Heart left ventricle (tissue), 16 donors: ENCODE measurements at regions not wholly inside any gene's neighbourhood (a gene's known extent, or its start where the extent isn't known, plus 50 kb on each side); places are given as distances from the start of the nearest gene placed in this dataset.

Experiments used
- ATAC-seq, 4 donors: fragments of 200-7000 bp; cut with Tn5 transposase; one replicate each; pipeline ENCODE4 v1.9.1; 2020 to 2022; ENCODE audit warnings: moderate library complexity in 4 of 4, mild to moderate bottlenecking in 3 of 4, moderate number of reproducible peaks in 1 of 4
- DNase-seq, 5 donors: peaks; one replicate each; pipeline ENCODE4 v3.0.0-alpha.2; 2020
- H3K27ac ChIP-seq, 12 donors: fragments of 200-600 bp; sonication (generic) in 4 of 12; one replicate each; pipeline versions ENCODE4 v1.5.0 to v1.8.0; 2016 to 2022; ENCODE audit warnings: mild to moderate bottlenecking in 2 of 12
- H3K27me3 ChIP-seq, 9 donors: fragments of 200-600 bp; sonication (generic) in 2 of 9; one replicate each; pipeline versions ENCODE4 v1.5.1 to v1.8.0; 2016 to 2022; ENCODE audit warnings: mild to moderate bottlenecking in 3 of 9
- H3K36me3 ChIP-seq, 9 donors: fragments of 200-600 bp; sonication (generic) in 2 of 9; one replicate each; pipeline versions ENCODE4 v1.5.0 to v1.8.0; 2018 to 2022; ENCODE audit warnings: mild to moderate bottlenecking in 2 of 9
- H3K4me1 ChIP-seq, 12 donors: fragments of 200-600 bp; sonication (generic) in 4 of 12; one replicate each; pipeline versions ENCODE4 v1.5.0 to v1.8.0; 2016 to 2022; ENCODE audit warnings: mild to moderate bottlenecking in 3 of 12
- H3K4me3 ChIP-seq, 12 donors: fragments of 200-600 bp; sonication (generic) in 4 of 12; one replicate each; pipeline versions ENCODE4 v1.5.0 to v1.8.0; 2017 to 2022; ENCODE audit warnings: mild to moderate bottlenecking in 9 of 12, moderate library complexity in 4 of 12
- H3K9me3 ChIP-seq, 12 donors: fragments of 200-600 bp; sonication (generic) in 4 of 12; one replicate each; pipeline versions ENCODE4 v1.5.0 to v1.8.0; 2016 to 2022; ENCODE audit warnings: mild to moderate bottlenecking in 1 of 12
- CTCF ChIP-seq, 12 donors: fragments of 200-600 bp; sonication (generic) in 4 of 12; IDR thresholded peaks; one replicate each; pipeline versions ENCODE4 v1.5.0 to v1.8.0; 2018 to 2022; ENCODE audit warnings: antibody characterized with exemption in 12 of 12, mild to moderate bottlenecking in 5 of 12
- POLR2A ChIP-seq, 2 donors: fragments of 450-650 bp; IDR thresholded peaks; one replicate each; pipeline ENCODE4 v1.6.1; 2017; ENCODE audit warnings: antibody characterized with exemption in 2 of 2, mild to moderate bottlenecking in 2 of 2, moderate library complexity in 2 of 2
- WGBS, 4 donors: extraction: QIAGEN DNeasy Blood & Tissue Kit in 2 of 4; methylation state at CpG; one replicate each; pipeline versions ENCODE4 v1.1.5 to v1.1.7; 2013 to 2018; 5-methylcytosine and 5-hydroxymethylcytosine counted together
- intact Hi-C, 10 donors: fragments of 100-400 bp; cut with DNase I; formaldehyde crosslinking; loops; one replicate each; pipeline versions ENCODE4 v1.11.1 to v1.14.2; 2022
- donor health status: ischemic (EF 13 %, LVEDD 7.1; RV severe dilation, severe dysfunction).
- donor health status: healthy with polysubstance abuse.
- donor health status: DM: no; HTN: yes; CAD: no.
- donor health status: DM: no; HTN: no; CAD: no.
- donor health status: ischemic (EF 25% LVEDD 6.9; RV normal size, moderate dysfunction).
- donor health status: ischemic (EF 25% LVEDD 5.7; RV mildly dilated, moderate dysfunction).
- donor health status: healthy.
- donor health status: DM: yes; HTN: yes; CAD: no.
- donor health status: ischemic (EF 35%, LVEDD 5.7; RV mildly dilated, moderate dysfunction).
- donor health status: nonischemic (EF 11% LVEDD 7.7; RV severe dilation, severe dysfunction).
- donor health status: DM: yes; HTN: yes; CAD: no.
- donor health status: PGD.
- donor health status: ischemic (EF 29% LVEDD 5.4; RV normal size, mild dysfunction).
- donor health status: nonischemic (EF 23%, LVEDD 6.1; RV moderate dilation, normal function).

DNA sequence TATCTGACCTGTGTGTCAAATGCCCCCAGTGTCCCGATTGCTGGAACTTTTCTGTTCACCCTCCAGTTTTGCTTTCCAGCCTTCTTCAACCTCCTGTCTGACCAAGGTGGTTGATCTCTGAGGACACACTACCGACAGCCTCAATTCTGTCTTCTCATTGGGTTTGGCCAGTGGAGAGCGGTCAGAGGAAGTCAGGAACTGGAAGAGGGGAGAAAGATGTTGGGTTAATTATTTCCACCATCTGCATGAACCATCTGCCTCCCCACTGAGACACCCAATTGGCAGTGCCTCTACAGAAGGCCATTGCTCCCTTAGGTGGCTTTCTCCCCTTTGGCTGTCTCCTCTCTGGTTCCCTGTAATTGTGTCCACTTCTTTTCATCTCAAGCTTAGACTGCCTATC is 154.3 kb upstream of the RAI14 start:
- intact Hi-C loops, result no loop called here

GRCh38 chr5:34502581-34502980 is 153.5 kb upstream of the RAI14 start:
- peak overlapping the region in 1 of 12 donors; percentile 61 for H3K27ac ChIP-seq
- TF ChIP-seq CTCF (IDR thresholded peaks at IDR 0.05) (no peak), POLR2A (IDR thresholded peaks at IDR 0.05) (no peak)
- H3K4me3 ChIP-seq, result no peak overlapping the region
- peaks cover 0 to 3% (median 0%) of the 10 kb centered on the region in 12 donors for H3K9me3 ChIP-seq
- 79 to 85% (median 81%) methylated on average over 7 of the region's 7 CpGs for WGBS, 4 donors
- no peaks in the 10 kb centered on the region for H3K36me3 ChIP-seq
- no peak for ATAC-seq
- peaks cover 0 to 41% (median 11%) of the 10 kb centered on the region in 12 donors for H3K4me1 ChIP-seq
- no peak for DNase-seq
- intact Hi-C loops, result no loop called here
- no peaks in the 10 kb centered on the region for H3K27me3 ChIP-seq

More for the DNA sequence above, 154.3 kb upstream of the RAI14 start:
- no peaks in the 10 kb centered on the region for H3K36me3 ChIP-seq
- TF ChIP-seq CTCF (IDR thresholded peaks at IDR 0.05), result no peak
- no peak for TF ChIP-seq POLR2A (IDR thresholded peaks at IDR 0.05)
- peaks cover 0 to 46% (median 14%) of the 10 kb centered on the region in 12 donors for H3K4me1 ChIP-seq
- no peak overlapping the region for H3K27ac ChIP-seq
- no peak for ATAC-seq
- H3K27me3 ChIP-seq, result no peaks in the 10 kb centered on the region
- H3K9me3 ChIP-seq, result peaks cover 0 to 3% (median 0%) of the 10 kb centered on the region in 12 donors
- no peak for DNase-seq
- no peak overlapping the region for H3K4me3 ChIP-seq
- WGBS, 4 donors, result 75 to 92% (median 84%) methylated on average over 3 of the region's 3 CpGs

GRCh38 chr5:34503379-34504253 is 152.5 kb upstream of the RAI14 start:
- peaks cover 0 to 3% (median 0%) of the 10 kb centered on the region in 12 donors for H3K9me3 ChIP-seq
- DNase-seq (peak in 3 of 5 donors; percentile 23 to 37 (median 35)), ATAC-seq (peak; percentile 48 to 85 (median 74))
- H3K27me3 ChIP-seq, result no peaks in the 10 kb centered on the region
- peaks cover 0 to 31% (median 9%) of the 10 kb centered on the region in 12 donors for H3K4me1 ChIP-seq
- 27 to 38% (median 32%) methylated on average over 7 of the region's 7 CpGs for WGBS, 4 donors
- TF ChIP-seq CTCF (IDR thresholded peaks at IDR 0.05), result no peak
- no peak for TF ChIP-seq POLR2A (IDR thresholded peaks at IDR 0.05)
- no peaks in the 10 kb centered on the region for H3K36me3 ChIP-seq
- H3K4me3 ChIP-seq, result no peak overlapping the region
- peak overlapping the region in 7 of 12 donors; percentile 30 to 61 (median 36) for H3K27ac ChIP-seq
- intact Hi-C loops, result no loop called here

GRCh38 chr5:34504967-34505366 is 151.2 kb upstream of the RAI14 start:
- TF ChIP-seq POLR2A (IDR thresholded peaks at IDR 0.05) (no peak), CTCF (IDR thresholded peaks at IDR 0.05) (no peak)
- Histone ChIP-seq H3K27ac (peak overlapping the region in 1 of 12 donors; percentile 61), H3K9me3 (peaks cover 0 to 3% (median 0%) of the 10 kb centered on the region in 12 donors), H3K27me3 (no peaks in the 10 kb centered on the region), H3K4me1 (peaks cover 0 to 18% (median 9%) of the 10 kb centered on the region in 12 donors), H3K36me3 (no peaks in the 10 kb centered on the region), H3K4me3 (no peak overlapping the region)
- DNase-seq, result no peak
- no peak for ATAC-seq
- intact Hi-C loops, result no loop called here
